HAP-1 (cell line): ENCODE measurements at regions not wholly inside any gene's neighbourhood (a gene's known extent, or its start where the extent isn't known, plus 50 kb on each side); places are given as distances from the start of the nearest gene placed in this dataset.

Experiments
- DNase-seq, 2 experiments: peaks; one replicate each; pipeline ENCODE4 v3.0.0-alpha.2; 2016 to 2020; ENCODE audit warnings: low spot score in 2 of 2
- H3K27me3 ChIP-seq: fragments of 250-450 bp; sonication (Bioruptor Pico); 2 replicates; pipeline ENCODE4 v1.5.1; 2020; ENCODE audit warnings: low read depth, mild to moderate bottlenecking, moderate library complexity
- H3K36me3 ChIP-seq: fragments of 250-450 bp; sonication (Bioruptor Pico); replicated peaks from 2 replicates; pipeline ENCODE4 v1.5.1; 2020; ENCODE audit warnings: mild to moderate bottlenecking
- H3K4me1 ChIP-seq: fragments of 250-450 bp; sonication (Bioruptor Pico); 2 replicates; pipeline ENCODE4 v1.5.1; 2020; ENCODE audit warnings: mild to moderate bottlenecking
- H3K4me3 ChIP-seq: fragments of 250-450 bp; sonication (Bioruptor Pico); 2 replicates; pipeline ENCODE4 v1.5.1; 2020; ENCODE audit warnings: mild to moderate bottlenecking, moderate library complexity
- H3K9me3 ChIP-seq: fragments of 250-450 bp; sonication (Bioruptor Pico); 2 replicates; pipeline ENCODE4 v1.5.1; 2020; ENCODE audit warnings: mild to moderate bottlenecking, moderate library complexity
- in situ Hi-C: fragments of 300-500 bp; cut with MboI; formaldehyde crosslinking; loops from 3 replicates; pipeline ENCODE4 v1.14.3; 2020; ENCODE audit warnings: low sequenced_read_pairs, inconsistent platforms, mixed read lengths

DNA sequence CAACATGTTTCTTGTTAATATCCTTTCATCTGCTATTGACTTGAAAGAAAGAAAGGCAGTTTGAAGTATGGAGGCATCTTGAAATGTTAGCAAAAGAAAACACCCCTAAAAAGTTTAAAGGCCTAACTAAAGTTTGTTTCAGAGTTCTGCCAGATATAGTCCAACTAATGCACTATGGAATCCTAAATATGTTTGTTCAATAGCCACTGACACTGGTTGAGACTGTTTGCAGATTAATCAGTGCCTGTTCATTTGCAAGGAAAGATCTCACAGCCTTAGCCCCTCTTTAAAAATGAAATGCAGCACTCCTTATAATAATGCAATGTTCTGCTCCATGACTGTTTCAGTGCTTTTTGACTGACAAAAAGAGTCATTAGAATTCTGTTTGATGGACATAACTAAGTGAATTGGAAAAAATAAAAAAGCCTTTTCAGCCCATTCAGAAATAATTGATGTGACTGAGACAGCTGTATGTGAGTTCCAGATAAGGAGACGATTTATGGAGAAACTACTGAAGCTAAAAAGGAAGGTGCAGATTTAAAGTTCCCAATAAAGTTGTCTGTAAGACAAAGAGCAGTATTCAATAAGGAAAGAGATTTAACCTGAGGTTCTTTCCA is 192.0 kb downstream of the PCDH7 start:
- H3K27me3 ChIP-seq, result no peaks in the 10 kb centered on the region
- H3K9me3 ChIP-seq, result no peaks in the 10 kb centered on the region
- DNase-seq, result peak; percentile 10 to 92
- H3K36me3 ChIP-seq, result no peaks in the 10 kb centered on the region
- H3K4me1 ChIP-seq, result peaks cover 13% of the 10 kb centered on the region
- no peak overlapping the region for H3K4me3 ChIP-seq
- in situ Hi-C loops, result no loop called here

DNA sequence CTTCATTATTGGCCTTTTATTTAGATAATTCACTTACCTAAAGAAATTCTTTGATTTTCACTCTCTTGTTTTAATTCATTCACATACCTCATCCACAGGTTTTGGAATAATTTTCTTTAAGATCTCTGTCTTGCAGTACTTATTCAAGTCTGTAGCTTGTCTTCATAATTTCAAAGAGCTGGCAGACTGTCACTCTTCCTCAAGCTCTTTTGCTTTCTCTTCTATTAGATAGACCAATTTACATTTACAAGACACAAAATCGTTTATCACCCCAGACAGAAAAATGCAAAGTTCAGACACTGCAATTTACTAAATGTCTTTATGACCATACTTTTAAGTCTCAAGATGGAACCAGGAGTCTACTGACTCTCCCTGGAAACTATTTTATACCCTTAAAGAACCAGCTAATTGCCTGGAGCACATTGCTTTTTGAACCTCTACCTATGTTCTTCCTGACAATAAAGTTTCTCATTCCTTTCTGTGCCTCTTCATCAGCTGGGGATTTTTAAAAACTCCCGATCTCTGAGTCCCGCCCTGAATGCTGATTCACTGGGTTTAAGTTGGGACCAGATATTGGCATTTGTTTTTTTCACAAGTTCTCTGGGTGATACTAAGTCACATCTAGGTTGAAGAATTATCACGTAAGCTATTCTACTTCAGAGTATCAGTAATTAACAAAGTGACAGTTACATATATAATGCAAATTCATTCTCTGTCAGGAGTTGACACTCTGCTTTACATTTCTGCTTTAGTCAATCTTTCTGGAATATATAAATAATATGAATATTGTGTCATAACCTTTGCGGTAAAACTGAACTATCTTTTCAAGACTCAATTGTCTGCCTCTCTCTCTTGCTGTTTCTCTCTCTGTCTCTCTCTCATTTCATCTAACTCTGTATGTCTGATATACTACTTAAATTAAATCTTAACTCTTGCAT is 196.4 kb downstream of the PCDH7 start:
- no peaks in the 10 kb centered on the region for H3K9me3 ChIP-seq
- H3K4me3 ChIP-seq, result no peak overlapping the region
- peaks cover 26% of the 10 kb centered on the region for H3K4me1 ChIP-seq
- in situ Hi-C loops, result no loop called here
- no peaks in the 10 kb centered on the region for H3K36me3 ChIP-seq
- peak in 1 of 2 experiments; percentile 47 for DNase-seq
- no peaks in the 10 kb centered on the region for H3K27me3 ChIP-seq

DNA sequence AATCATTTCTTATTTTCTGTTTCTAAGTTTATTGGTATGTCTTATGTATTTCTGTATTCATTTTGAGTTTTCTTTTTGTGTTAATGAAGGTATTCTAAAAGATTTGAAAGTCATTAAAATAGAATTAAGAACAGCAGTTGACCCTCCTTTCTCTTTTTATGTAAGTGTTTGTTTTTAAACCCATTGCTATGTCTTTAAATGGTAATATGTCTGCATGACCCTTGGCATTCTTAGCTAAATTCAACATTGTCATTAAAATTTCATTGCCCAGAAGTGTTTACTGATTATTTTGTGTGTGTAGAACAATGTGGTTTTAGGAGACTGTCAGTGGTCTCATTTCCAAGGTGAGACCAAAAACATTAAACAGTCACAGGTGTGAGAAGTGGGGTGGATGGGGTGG is 197.8 kb downstream of the PCDH7 start:
- Histone ChIP-seq H3K4me1 (peaks cover 17% of the 10 kb centered on the region), H3K9me3 (no peaks in the 10 kb centered on the region), H3K36me3 (no peaks in the 10 kb centered on the region), H3K27me3 (no peaks in the 10 kb centered on the region), H3K4me3 (no peak overlapping the region)
- peak in 1 of 2 experiments; percentile 75 for DNase-seq
- in situ Hi-C loops, result no loop called here

DNA sequence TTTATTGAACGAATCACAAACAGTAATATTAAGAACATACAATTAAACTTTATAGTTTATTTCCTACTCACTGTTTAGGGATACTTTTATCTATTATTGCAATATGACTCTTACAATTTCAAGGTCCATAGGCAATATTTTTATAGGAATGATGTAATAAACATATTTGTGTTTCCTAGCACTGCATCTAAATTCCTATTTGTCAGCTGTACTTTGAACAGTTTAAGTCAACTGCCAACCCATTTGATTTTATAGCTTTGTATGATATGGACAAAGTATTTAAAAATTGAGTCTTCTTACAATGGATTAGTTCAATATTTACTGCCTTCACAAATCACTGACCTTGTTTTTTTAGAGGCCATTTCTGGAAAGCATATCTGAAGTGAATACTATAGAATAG is 199.3 kb downstream of the PCDH7 start:
- no peaks in the 10 kb centered on the region for H3K27me3 ChIP-seq
- peaks cover 17% of the 10 kb centered on the region for H3K4me1 ChIP-seq
- H3K9me3 ChIP-seq, result no peaks in the 10 kb centered on the region
- DNase-seq, result no peak
- in situ Hi-C loops, result no loop called here
- H3K36me3 ChIP-seq, result no peaks in the 10 kb centered on the region
- H3K4me3 ChIP-seq, result no peak overlapping the region

DNA sequence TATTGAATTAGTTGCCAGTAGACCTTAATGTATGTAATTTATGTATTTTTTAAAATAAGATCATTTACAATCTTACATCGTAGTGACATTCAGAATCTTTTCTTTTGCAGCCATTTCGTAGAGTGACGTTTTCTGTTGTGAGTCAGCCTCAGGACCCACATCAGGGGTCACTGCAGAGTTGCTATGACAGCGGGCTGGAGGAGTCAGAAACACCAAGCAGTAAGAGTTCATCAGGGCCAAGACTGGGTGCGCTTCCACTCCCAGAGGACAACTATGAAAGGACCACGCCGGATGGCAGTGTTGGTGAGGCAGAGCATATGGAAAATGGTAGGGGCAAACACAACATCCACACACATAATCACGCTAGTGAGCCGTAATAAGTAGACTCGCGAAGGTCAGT is 199.9 kb downstream of the PCDH7 start:
- Histone ChIP-seq H3K4me3 (no peak overlapping the region), H3K9me3 (no peaks in the 10 kb centered on the region), H3K27me3 (peaks cover under 1% of the 10 kb centered on the region; the same call in 1 of the 2 replicates), H3K36me3 (no peaks in the 10 kb centered on the region), H3K4me1 (peaks cover 17% of the 10 kb centered on the region)
- in situ Hi-C loops, result no loop called here
- DNase-seq, result no peak

DNA sequence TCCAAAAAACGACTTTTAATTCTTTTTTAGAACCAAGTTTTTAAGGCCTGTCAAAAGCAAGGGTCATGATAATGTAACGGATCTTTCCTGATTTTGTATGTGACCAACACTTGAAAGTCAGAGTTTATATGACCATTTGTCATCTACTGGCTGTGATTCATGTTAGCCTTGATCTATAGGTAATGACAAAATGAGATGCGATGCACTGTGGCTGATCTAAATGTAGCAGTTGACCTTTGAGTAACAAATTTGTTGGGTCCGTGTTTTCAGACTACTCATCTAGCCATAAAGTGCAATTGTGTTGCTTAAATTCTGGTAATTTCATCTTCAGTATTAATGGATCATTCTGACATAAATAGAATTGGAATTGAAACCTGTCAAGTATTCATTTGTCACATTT is 202.5 kb downstream of the PCDH7 start:
- Histone ChIP-seq H3K27me3 (peaks cover 3% of the 10 kb centered on the region; the same call in 1 of the 2 replicates), H3K36me3 (no peaks in the 10 kb centered on the region), H3K4me3 (no peak overlapping the region), H3K9me3 (no peaks in the 10 kb centered on the region), H3K4me1 (peaks cover 12% of the 10 kb centered on the region)
- no peak for DNase-seq
- in situ Hi-C loops, result no loop called here

DNA sequence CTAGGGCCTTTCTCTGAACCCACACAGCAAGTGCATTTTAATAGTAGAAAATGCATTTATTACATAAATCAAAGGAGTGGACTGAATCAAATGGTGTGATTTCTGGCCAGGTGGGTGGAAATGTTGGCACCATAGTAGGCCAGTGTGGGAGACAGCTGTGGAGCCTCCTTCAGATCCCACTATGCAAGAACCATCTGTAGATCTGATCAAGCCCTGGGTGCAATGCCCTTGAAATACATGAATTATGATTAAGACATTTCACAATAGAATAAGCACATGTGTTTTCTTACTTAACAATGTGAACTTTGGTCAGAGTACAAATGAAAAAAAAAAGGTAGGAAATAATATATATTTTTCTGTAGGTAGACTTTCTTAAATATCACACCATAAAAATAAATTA is 204.3 kb downstream of the PCDH7 start:
- no peak for DNase-seq
- H3K9me3 ChIP-seq, result no peaks in the 10 kb centered on the region
- H3K27me3 ChIP-seq, result peaks cover 3% of the 10 kb centered on the region; the same call in 1 of the 2 replicates
- H3K4me3 ChIP-seq, result no peak overlapping the region
- H3K36me3 ChIP-seq, result no peaks in the 10 kb centered on the region
- H3K4me1 ChIP-seq, result peaks cover 8% of the 10 kb centered on the region; the same call in 1 of the 2 replicates
- in situ Hi-C loops, result no loop called here

DNA sequence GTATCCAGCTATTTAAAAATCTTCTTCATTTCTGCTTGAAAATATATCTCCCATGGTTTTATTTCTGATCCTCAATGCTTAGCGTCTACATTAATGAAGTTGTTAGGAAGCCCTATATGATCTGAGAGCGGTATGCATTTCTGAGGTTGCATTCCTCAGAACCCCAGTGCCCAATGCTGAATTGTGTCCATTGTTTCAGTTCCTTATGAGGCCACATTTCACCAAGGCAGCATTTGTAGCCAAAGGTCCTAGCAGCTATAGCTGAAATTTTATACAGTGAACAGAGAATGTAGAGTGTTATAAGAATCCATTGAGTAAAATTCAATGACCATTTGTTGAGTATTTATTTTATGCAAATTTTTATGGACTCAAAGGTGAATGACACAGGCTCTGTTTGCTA is 209.5 kb downstream of the PCDH7 start:
- H3K9me3 ChIP-seq, result no peaks in the 10 kb centered on the region
- peaks cover 9% of the 10 kb centered on the region for H3K4me1 ChIP-seq
- no peaks in the 10 kb centered on the region for H3K36me3 ChIP-seq
- in situ Hi-C loops, result no loop called here
- peak; percentile 39 to 60 for DNase-seq
- H3K27me3 ChIP-seq, result peaks cover 3% of the 10 kb centered on the region
- H3K4me3 ChIP-seq, result no peak overlapping the region

DNA sequence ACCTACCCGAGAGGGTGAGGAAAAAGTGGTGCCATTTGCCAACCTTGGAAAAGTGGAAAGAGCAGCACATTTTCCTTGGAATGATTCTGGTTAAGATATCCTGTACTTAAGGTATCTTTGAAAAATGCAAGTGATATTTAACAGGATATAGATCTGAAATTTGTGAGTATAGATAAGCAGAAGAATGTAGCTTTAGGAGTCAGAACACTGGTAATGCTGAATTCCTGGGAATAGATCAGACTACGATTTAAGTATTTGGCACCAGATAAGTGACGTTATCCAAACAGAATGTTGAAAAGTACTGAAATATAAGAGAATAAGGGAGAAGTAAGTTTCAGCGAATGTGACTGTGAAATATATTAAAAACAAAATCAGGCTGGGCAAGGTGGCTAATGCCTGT is 210.1 kb downstream of the PCDH7 start:
- Histone ChIP-seq H3K4me1 (peaks cover 9% of the 10 kb centered on the region), H3K27me3 (peaks cover under 1% of the 10 kb centered on the region), H3K36me3 (no peaks in the 10 kb centered on the region), H3K9me3 (no peaks in the 10 kb centered on the region), H3K4me3 (no peak overlapping the region)
- in situ Hi-C loops, result no loop called here
- no peak for DNase-seq

DNA sequence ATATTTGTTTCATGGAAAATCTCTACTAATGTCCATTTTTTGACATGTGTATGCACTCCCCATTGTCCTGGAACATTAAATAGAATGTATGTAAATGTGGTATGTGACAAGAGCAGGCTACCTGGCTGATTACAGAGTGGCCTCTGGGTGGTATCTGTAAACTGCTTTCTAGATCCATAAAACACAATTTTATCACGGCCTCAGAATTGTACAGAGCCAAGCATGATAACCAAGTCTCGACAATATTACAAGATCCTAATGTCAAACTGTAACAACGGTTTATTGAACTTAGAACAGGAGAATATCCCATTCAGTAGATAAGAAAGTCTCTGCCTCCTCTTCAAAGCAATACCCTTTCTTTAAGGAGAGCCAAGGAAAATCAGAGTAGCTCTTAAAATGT is 212.4 kb downstream of the PCDH7 start:
- H3K27me3 ChIP-seq, result no peaks in the 10 kb centered on the region; the same call in 1 of the 2 replicates
- DNase-seq, result peak in 1 of 2 experiments; percentile 27
- in situ Hi-C loops, result no loop called here
- H3K4me3 ChIP-seq, result no peak overlapping the region
- no peaks in the 10 kb centered on the region for H3K9me3 ChIP-seq
- no peaks in the 10 kb centered on the region for H3K36me3 ChIP-seq
- H3K4me1 ChIP-seq, result peaks cover 9% of the 10 kb centered on the region

DNA sequence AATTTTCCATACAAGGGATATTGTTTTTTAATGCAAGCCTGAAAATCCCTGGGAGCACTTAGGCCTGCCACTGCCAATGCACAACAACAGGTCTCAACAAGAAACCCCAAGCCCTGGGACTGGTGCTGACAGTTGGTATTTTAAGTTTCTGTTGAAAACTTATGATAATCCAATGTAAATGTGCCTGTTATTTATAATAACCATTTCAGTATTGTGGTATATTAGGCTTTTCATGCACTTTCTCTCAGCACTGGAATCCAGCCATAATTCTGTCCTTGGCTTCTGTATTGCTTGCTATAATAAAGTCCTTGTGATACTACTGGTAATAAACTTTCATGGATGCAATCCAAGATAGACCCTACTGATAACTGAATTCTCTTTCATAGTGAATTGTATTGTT is 218.9 kb downstream of the PCDH7 start:
- Histone ChIP-seq H3K36me3 (no peaks in the 10 kb centered on the region), H3K9me3 (no peaks in the 10 kb centered on the region), H3K4me1 (peaks cover 13% of the 10 kb centered on the region), H3K27me3 (no peaks in the 10 kb centered on the region; the same call in 1 of the 2 replicates), H3K4me3 (no peak overlapping the region)
- in situ Hi-C loops, result no loop called here
- peak in 1 of 2 experiments; percentile 32 for DNase-seq

DNA sequence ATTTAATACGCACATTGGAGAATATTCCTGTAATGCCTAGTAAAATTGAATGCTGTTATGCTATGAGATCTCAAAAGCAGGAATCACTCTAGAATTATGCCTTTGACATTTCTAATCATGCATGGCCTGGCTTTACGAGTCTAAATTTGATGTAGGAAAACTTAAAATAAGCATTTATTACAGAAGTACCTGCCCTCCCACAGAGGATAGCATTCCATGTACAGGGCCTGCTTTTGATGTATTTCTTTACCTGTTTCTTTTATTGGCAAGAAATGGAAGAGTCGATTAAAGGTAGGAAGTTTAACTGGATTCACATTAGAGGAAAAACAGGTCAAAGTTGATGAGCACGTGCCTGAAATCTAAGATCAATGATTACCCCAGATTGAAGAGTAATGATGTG is 219.5 kb downstream of the PCDH7 start:
- Histone ChIP-seq H3K27me3 (no peaks in the 10 kb centered on the region), H3K4me3 (no peak overlapping the region), H3K9me3 (no peaks in the 10 kb centered on the region), H3K4me1 (peaks cover 13% of the 10 kb centered on the region), H3K36me3 (no peaks in the 10 kb centered on the region)
- in situ Hi-C loops, result no loop called here
- DNase-seq, result no peak

DNA sequence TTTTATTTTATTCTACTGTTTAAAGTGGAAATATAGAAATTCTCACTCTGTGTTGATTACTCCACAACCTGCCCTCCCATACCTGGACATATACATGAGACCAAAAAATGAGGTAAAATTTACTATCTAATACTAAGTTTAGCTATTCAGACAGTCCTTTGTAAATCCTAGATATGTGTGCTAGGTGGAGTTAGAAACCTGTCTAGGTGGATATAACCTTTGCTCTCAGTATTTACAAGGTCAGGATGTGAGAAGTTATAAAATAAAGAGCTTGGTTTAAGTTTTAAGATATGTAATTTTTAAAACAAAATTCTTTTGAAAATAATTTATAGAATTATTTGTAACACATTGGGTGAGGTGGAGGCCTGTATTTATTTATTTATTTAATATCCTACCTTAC is 221.5 kb downstream of the PCDH7 start:
- no peaks in the 10 kb centered on the region for H3K27me3 ChIP-seq
- H3K36me3 ChIP-seq, result no peaks in the 10 kb centered on the region
- DNase-seq, result no peak
- no peaks in the 10 kb centered on the region for H3K9me3 ChIP-seq
- in situ Hi-C loops, result no loop called here
- H3K4me3 ChIP-seq, result no peak overlapping the region
- H3K4me1 ChIP-seq, result peaks cover 13% of the 10 kb centered on the region

DNA sequence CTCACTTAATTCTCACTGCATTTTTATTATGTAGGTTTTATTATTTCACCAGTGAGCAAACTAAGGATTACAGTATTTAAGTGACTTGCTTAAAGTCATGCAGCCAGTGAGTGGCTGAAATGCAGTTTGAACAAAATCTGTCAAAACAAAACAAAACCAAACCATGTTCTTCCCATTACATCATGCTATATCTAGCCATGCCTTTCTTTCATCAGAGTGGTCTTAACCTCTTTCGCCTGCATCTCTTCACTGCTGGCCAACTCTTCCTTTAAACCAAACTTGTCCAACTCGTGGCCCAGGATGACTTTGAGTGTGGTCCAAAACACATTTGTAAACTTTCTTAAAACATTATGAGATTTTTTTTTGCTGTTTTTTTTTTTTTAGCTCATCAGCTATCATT is 223.2 kb downstream of the PCDH7 start:
- peaks cover 13% of the 10 kb centered on the region for H3K4me1 ChIP-seq
- no peaks in the 10 kb centered on the region for H3K36me3 ChIP-seq
- no peaks in the 10 kb centered on the region for H3K9me3 ChIP-seq
- in situ Hi-C loops, result no loop called here
- DNase-seq, result no peak
- H3K27me3 ChIP-seq, result no peaks in the 10 kb centered on the region
- H3K4me3 ChIP-seq, result no peak overlapping the region
